HG03095 (cell line): ENCODE measurements at regions not wholly inside any gene's neighbourhood (a gene's known extent, or its start where the extent isn't known, plus 50 kb on each side); places are given as distances from the start of the nearest gene placed in this dataset.
"Not testable (repeated sequence)": the region's sequence is repeated elsewhere in the genome, so short reads cannot be mapped to it uniquely, and the experiment has no call there.

Experiments used
- ATAC-seq: cut with Tn5 transposase; IDR thresholded peaks from one replicate; pipeline ENCODE4 v1.9.1; 2021; ENCODE audit warnings: moderate library complexity; ENCODE audit not compliant: unreplicated experiment

DNA sequence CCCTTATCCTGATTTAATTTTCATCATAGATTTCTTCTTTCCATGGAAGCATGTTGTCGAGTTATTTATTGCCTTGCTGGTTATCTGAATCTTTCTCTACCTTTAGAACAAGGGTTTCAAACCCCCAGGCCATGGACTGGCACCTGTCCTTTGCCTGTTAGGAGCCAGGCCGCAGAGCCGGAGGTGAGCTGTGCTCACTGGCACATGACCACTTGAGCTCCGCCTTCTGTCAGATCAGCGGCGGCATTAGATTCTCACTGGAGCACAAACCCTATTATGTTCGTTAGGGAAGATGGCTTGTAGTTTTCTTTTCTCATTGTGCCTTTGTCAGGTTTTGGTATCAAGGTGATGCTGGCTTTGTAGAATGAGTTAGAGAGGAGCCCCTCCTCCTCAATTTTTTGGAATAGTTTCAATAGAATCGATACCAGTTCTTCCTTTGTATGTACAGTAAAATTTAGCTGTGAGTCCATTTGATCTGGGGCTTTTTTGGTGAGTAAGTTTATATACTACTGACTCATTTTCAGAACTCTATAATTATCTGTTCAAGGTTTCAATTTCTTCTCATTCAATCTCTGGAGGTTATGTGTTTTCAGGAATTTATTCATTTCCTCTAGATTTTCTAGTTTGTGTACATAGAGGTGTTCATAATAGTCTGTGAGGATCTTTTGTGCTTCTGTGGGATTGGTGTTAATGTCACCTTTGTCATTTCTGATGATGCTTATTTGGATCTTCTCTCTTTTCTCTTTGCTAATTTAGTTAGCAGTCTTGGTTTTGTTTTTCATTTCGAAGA is 668.0 kb upstream of the FAM98A start:
- ATAC-seq = peak; percentile 83

DNA sequence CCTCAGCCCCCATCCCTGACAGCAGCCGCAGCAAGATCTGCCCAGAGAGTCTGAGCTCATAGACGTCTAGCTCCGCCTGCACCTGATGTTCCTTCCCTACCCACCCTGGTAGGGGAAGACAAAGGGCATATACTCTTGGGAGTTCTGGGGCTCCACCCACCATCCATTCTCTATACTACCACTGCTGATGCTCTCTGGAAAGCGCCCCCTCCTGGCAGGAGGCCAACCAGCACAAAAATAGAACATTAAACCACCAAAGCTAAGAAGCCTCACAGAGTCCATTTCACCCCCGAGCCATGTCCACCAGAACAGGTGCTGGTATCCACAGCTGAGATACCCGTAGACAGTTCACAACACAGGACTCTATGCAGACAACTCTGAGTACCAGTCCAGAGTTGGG is 662.6 kb upstream of the FAM98A start:
- ATAC-seq = no peak

DNA sequence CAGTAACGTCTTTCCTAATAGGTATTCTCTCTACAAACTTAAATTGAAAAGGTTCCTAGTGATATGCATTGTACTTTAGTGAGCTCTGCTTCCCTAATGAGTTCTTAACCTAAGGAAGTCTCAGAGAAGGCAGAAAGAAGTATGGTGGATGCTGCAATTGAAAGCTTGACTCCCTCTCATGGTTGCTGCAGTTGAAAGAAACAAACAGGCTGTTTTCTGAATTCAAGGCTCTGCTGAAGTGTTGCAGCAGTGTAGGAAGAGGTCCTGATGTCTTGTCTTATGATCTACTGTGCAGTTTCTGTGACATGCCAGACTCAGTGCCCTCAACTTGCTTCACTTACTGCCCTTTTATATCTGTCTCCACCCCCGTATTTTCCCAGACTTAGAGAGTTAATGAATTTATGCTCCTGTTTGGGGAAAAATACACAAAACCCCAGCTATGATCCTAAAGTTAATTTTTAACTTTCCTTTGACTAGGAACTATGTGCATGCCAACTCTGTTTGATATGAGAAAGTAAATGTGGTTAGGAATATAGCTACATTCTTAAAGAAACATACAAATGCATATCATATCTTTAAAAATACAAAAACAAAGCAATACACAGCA is 655.3 kb upstream of the FAM98A start:
- ATAC-seq = no peak

DNA sequence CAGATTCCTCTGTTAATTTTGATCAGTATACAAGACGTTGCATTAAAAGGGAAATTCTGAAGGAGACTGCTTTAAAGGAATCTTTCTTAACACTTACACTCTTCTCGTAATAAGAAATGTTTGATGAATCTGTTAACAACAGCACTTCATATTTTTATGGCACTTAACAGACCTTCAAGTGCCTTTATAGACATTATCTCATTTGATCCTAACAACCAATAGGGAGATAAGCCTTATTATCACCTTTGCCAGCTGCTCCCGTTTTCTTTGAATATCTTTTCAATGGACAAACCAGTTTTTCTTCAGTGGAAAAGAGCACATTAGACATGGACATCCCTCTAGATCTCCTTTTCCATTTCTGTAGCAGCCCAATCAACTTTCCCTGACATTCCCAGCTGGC is 653.0 kb upstream of the FAM98A start:
- no peak for ATAC-seq

DNA sequence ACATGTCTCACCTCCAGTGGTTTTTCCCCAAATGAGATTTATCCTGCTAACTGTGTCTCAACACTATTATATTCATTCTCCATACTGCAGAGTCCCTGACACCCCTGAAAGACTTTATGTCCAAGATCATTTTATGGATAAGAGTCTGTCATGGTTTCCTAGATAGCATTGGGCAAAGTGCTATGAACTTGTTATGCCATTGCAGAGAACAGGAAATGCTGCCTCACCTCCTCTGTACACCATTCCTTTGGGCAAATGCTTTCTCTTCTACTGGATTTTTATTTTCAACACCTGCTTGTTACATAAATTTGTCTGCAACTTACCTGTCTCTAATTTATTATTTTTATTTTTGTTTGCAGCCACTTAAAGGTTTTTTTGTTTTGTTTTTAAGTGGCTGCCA is 652.5 kb upstream of the FAM98A start:
- ATAC-seq = no peak

DNA sequence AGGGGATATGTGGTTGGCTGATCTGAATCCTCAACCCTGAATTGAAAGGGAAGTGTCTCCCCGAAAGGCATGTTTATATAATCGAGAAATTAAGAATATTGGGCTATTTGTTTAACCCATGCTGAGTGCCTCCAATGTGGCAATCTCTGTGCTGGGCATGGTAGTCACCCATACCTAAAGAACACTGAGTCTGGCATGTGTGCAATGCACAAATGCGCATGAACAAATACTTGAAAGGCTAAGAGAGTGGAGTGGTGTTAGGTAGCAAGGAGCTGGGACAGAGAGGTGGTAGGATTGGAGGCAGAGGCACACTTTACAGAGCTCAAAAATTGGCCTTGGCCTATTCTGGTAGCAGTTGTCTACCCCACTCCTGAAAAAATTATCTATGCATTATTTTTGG is 645.1 kb upstream of the FAM98A start:
- ATAC-seq = no peak

DNA sequence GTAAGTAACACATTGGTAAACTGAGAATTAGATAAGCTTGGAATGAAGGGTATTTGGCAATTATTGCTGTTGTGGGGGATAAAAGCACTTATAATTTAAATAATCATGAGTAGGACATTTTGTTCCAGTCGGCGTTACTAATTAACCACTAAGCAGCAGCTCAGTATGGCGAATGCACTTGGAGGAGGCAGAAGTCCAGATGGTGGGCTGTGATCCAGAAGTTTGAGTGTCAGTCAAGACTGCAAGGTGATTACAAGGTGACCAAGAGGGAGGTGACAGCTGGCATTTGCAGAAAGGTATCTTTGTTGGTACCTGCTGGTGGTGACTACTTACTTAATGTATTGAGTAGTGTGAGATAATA is 643.6 kb upstream of the FAM98A start:
- ATAC-seq = no peak

DNA sequence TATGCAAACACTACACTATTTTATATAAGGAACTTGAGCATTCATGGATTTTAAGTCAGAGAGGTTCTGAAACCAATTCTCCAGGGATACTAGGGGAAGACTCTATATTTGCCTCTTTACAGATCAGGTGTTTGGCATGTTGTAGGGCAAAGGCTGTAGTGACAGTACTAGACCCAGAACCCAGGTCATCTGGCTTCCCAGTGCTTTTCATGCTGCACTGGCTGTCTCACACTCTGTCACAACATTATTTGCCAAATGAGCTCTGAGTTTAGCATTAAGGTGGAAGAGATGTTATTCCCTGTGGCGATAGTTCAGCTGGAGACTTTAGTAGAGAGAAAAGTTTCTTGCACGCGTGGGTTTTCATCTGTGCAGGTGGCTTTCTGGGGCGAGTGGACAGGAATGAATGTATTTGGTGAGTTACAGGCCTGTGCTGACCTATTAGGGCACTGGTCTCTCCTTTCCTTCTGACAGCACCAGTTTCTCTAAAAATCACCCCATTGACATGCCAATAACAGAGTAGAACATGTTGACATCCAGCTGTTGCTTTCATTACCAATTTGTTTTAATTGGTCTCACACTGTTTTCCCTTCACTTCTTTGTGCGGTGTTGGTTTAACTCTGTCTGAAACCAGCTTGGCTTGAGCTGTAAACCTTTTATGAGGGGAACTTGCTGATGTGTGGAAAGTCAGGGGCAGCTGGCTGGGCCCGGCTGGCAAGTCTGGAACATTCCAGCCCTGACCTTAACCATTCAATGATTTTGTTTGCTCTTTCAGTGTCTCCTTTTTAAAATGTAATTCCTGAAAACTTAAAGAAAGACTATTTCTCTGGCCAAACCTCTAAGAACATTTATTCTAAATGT is 643.0 kb upstream of the FAM98A start:
- ATAC-seq = no peak

DNA sequence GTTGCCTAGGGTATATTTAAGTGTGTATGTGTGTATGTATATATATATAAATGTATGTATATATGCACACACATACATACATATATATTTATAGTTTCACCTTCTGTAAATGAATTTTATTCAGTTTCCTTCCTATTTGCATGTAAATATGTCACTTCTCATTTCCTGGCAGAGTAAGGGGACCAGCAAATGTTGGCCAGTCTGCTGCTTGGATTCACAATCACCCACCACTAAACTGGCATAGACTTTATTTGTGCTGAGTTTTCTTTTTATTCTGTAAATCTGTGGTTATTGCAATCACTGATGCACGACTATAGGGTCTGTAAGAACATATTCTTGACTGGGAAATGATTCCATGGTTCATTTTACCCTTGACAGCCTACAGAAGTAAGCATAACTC is 640.4 kb upstream of the FAM98A start:
- no peak for ATAC-seq

DNA sequence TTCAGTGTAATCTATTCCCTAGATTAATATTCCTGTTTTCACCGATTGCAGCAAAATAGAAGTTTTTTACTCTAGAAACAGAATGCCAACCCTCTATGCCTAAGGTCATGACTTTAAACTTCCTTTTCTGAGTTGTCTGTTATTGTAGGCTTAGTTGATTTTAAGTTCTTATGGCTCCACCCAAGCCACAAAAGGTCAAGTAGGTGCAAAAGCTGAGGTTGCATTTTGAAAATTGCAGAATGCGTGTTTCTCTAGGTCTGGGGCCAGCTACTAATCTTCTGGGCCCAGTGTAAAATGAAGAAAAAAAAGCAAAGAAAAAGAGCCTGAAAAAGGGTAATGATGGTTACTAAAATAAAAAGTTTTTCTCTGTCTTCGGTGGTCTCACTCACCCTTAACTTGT is 635.7 kb upstream of the FAM98A start:
- no peak for ATAC-seq

DNA sequence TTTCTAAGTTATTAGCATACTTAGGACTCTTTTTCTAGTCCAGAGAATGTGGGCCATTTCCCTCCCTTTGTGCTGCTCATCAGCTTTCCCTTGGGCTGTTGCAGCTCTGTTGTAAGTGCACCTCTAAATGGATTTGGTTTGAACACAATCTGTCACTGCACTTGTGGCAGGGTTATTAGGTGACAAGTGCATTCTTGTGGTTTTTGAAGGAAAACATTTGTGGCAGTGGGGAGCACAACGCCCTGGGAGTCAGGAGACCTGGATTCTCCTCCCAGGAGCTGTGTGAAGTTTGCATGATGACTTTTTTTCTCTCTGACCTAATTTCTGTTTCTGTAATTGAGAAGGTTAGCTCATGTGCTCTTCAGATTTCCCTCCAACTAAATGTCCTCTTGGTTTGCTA is 630.9 kb upstream of the FAM98A start:
- no peak for ATAC-seq

DNA sequence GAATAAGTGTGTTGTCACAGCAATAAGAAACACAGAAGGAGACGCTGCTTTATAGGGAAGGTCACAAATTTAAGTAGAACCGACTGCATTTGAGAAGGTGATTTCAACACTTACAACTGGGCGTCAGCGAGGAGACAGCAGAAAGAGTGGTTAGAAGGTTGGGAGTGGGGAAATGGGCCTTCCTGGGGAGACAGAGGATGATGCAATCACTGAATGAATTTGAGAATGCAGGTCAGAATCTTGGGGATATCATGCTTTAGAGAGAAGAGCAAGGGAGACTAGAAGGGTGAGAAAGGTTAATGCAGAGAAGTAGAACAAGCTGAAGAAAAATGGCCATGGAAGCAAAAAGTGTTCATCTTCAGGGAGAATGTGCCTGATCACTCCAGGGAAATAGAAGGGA is 616.1 kb upstream of the FAM98A start:
- no peak for ATAC-seq

DNA sequence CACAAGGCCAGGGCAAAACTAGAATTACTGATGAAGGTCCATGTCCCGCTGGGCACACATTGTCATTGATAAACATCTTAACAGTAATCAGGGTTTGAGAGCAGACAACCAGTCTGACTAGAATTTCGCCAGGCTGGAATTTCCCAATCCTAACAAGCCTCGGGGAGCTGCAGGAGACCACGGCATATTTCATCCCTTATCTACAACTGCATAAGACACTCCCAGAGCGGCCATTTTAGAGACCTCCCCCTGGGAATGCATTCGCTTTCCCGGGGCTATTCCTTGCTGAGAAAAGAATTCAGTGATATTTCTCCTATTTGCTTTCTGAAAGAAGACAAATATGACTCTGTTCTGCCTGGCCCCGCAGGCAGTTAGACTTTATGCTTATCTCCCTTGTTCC is 611.3 kb upstream of the FAM98A start:
- not testable (repeated sequence) for ATAC-seq

DNA sequence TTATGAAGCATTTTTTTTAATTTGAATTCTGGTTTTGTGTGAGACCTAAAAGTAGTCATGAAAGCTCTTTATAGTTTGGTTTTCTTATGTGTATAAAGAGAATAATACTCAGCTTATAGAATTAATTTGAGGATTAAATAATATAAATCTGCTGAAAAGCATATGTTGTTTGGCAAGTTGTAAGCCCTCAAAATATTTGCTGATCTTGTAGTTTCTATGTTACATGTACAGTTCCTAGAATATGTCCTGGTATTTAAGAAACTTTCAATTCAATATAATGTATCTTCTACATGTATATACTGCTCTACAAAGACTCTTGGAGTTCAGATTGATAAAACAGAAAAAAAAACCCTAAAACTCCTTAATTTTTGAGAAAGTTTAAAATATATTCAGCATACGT is 605.5 kb upstream of the FAM98A start:
- ATAC-seq = no peak

DNA sequence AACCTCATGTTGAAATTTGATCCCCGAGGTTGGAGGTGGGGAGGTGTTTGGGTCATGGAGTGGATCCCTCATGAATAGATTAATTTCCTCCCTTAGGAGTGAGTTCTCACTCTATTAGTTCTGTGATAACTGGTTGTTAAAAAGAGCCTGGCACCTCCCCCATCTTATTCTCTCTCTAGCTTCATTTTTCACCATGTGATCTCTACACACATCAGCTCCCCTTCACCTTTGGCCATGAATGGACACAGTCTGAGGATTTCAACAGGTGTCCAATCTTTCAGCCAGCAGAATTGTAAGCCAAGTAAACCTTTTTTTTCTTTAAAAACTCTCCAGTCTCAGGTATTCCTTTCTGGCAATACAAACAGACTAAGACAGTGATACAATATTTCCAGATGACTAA is 602.0 kb upstream of the FAM98A start:
- ATAC-seq = no peak

DNA sequence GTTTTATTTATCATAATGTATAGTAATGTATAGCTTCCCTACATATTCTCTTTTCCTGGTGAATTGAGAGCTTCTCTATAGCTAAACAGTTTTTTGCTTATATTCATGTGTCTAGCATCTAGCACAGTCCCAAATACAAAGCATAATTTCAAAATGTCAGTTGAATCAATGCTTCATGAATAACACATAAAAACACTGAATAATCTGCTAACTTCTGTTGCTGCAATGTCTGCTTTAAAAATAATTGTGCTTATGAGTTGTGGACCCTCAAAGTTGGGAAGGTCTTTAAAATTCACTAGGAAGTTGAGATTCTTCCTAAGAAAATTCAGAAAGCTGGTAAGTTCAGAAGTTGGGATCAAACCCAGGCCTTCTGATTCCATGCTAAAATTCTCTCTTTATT is 600.9 kb upstream of the FAM98A start:
- no peak for ATAC-seq

DNA sequence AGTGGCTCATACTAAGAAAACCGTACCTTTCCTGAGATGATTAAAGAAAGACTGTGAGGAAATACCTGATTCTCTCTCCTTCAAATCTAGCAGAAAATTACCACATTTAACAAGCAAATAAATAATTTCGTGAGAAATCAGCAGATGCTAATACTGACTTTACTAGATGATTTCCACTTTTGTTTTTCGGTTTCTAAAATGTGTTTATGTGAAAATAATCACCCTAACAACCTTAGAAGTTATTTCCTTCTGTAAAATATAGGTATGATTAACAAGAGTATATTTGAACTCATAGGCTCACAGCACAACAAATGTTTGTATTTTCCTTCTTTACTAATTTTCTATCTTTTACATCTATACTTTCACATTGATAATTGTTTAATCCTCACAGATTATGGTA is 594.1 kb upstream of the FAM98A start:
- ATAC-seq = no peak

DNA sequence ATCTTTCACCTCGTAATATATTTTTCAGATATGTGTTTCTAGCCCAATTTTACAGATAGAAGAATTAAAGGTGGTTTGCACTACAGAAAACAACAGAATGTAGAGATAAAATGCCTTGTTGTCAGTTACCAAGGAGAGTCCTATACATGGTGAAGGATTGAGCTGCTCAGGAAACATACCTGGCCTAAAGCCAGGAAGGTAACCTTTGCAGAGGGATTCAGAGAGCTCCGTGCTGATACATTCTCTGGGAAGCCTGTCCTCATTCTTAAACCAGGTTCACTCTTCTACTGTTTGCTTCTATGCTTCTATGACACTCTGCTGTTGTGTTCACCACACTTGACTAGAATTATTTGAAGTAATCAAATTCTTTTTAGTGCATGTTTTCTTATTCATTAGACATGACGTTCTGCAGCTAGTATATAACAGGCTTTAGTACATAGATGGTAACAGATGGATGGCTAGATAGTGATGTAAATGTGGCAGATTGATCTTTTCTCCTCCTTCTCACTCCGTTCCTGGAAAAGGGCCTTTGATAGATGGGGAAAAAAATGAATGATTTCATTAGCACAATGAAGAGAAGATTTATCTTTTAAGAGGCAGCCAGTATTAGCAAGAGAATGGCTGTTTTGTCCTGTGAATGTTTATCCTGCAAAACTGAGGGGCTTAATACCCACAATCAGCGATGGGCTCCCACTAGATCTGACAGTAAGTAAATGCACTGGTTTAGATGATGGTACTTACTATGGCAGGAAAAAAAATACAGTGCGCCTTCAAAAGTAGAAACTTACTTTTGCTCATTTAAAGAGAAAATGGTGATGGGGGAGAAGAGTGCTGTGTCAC is 589.6 kb upstream of the FAM98A start:
- ATAC-seq = no peak

DNA sequence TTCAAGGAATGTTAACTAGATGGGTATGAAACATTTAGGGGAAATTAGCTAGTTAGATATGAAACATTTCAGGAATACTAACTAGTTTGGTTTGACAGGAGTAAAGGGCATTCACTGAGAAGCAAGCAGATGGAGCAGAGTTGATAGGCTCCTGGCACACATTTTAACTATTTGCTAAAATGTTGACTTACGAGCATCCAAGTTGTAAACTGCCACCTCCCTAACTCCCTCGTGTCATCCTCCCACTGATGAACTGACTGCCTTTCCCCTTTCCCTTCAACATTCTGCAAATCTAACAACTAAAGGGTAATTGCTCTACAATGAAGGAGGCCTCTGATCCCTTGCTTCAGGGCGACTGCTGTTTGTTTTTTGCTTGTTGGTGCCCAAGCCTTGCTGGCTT is 580.4 kb upstream of the FAM98A start:
- ATAC-seq = no peak

DNA sequence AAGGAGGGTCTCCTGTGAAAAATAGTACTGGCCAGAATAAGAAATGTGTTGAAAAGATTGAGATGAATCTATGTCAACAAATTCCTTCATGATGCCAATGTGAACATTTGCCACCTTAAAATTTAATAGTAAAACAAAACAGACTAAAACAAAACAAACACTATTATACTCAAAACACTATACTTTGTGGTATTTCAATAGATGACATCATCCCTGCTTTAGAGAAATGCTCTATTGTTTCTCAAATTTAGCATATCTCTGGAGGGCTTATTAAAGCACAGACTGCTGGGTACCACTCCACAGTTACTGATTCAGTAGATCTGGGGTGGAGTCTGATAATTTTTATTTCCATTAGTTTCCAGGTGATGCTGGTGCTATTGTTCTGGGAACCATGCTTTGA is 579.4 kb upstream of the FAM98A start:
- ATAC-seq = no peak

DNA sequence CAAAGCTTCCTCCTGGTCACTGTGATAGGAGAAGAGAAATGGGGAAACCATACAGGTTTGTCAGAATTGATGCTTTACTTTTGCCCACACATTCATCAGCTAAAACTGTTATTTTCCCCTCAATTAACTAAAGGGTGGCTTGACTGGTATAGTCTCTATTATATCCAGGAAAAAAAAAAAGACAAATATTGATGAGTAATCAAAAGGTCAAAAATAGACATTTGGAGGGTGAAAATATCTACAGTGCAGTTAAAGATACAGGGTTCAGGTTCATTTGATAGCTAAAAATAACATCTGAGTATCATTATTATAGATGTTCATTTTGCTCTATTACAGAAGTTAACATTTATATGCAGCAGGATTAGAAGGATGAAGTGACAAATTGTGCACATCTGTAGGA is 577.6 kb upstream of the FAM98A start:
- no peak for ATAC-seq
